ENCODE measurements at regions not wholly inside any gene's neighbourhood (a gene's known extent, or its start where the extent isn't known, plus 50 kb on each side); places are given as distances from the start of the nearest gene placed in this dataset.
A peak's percentile ranks its signal among the peaks of the same experiment; 100 is the strongest.

DNA sequence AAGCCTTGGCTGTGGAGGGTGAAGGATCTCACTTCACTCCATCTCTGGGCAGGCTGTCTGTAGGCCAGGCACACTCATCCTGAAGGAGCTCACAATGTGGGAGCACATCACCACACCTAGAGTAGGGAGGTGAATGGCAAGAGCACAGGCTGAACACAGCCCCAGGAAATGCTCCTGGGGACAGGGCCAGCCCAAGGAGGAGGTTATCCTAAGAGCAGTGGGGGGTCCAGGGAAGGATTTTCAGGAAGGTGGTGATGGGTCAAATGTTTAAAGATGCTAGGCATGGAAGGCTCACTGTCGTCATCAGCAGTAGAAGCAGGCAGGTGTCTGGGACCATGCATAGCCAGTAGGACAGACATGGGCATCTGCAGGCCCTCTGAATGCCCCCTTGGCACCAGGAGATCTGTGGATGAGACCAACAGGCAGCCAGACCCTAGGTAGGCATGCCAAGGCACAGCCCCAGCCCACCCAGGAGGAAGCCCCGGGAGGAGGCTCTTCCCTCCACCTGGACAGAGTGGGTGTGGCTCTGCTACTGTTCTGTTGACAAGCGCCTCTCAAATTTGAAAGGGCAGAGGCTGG is 91.7 kb upstream of the RAB6C start:
- ATAC-seq, result no peak
- intact Hi-C loops (cut with DNase I), result no loop called here
- DNase-seq (ENCODE audit: low spot score), result no peak

DNA sequence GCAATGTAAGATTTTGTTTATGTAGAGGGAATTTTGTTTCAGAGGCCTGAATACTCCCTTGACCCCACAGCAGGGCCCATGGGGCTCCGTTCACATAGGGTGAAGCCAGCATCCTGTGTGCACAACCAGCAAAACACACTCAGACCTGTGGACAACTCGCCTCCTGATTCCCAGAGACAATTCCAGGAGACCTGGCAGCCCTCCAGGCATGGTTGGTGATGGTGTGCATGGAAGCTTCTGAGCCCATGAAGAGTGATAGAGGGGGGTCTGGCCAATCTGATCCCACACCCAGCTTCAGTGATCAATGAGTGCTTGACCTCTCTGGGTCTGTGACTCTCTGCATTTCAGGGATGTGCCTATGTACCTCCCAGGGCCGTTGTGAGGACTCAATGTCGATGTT is 91.0 kb upstream of the RAB6C start:
- ATAC-seq (no peak), DNase-seq (ENCODE audit: low spot score) (no peak)
- intact Hi-C loops (cut with DNase I), result no loop called here

DNA sequence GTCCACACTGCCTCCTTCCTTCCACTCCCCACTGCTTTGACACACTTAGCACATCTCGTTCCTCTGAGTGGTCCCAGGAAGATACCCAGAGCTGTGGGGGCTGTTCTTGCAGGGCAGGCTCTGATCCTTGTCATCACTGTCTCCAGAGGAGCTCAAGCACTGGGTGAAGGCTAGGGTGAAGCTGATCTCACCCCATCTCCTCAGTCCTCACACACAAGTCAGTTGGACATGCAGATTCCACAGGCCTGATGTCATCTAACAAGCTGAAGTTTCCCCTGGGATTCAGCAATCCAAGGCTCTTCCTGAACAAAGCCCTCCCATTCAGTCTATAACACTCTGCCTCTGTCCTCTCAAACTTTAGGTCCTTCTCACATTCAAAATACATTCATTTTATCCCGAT is 90.6 kb upstream of the RAB6C start:
- intact Hi-C loops (cut with DNase I), result no loop called here
- DNase-seq (ENCODE audit: low spot score) (no peak), ATAC-seq (peak; percentile 30)

DNA sequence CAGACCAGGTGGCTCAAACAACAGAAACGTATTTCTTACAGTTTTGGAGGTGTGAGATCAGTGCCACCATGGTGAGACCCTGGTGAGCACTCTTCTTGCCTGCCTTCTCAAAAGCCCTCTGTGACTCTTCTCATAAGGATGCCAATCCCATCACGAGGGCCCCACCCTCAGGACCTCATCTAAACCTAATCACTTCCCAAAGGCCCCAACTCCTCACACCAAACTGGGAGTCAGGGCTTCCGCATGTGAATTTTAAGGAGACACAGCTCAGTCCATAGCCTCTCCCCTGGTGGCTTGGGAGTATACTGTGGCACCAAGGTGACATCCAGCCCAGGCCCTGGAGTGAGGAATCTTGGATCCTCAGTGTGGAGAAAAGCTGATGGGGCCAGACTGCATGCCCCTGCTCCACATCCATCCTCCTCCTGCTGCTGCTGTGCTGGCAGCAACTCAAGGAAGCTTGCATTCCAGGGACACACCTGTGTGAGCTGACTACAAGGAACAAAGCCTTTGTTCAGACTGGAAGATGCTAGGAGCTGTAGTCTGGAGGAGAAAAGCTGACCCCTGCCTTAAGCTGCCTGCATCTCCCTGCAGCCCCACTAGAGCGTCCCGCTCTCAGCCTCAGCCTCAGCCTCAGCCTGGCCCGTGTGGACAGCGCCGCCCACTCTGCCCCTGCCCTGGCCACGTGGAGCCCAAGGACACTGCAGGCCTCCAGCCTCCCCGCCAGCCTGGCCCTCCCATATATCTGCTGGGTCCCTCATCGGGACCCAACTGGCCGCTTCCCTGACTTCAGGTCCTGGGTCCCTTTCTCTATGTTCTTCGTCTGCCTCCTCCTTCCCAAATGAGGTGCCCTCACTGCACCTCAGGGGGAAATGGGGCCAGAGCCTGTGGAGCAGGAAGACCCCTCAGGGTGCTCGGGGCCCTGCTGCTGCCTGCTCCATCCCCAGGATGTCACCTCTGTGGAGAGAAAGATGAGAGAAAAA is 87.8 kb upstream of the RAB6C start:
- ATAC-seq (no peak), DNase-seq (ENCODE audit: low spot score) (no peak)
- intact Hi-C loops (cut with DNase I), result no loop called here

DNA sequence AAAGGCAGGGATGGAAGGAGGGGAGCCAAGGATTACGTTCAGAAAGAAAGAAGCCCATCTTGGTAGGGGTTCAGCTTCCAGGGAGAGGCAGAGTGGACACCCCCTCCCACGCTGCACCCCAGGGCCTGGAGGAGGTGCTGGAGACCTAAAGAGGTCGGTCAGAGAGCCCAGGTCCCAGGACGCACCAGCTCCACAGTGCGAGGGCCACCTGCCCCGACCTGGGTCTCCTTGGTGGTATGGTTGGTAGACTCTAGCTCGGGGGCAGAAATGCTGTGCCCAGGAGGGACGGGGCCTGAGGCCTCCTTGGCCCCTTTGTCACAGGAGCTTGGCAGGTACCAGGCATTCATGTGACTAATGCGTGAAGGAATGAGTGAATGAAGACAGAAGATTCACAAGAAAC is 87.1 kb upstream of the RAB6C start:
- no peak for DNase-seq (ENCODE audit: low spot score)
- ATAC-seq, result no peak
- intact Hi-C loops (cut with DNase I), result no loop called here

DNA sequence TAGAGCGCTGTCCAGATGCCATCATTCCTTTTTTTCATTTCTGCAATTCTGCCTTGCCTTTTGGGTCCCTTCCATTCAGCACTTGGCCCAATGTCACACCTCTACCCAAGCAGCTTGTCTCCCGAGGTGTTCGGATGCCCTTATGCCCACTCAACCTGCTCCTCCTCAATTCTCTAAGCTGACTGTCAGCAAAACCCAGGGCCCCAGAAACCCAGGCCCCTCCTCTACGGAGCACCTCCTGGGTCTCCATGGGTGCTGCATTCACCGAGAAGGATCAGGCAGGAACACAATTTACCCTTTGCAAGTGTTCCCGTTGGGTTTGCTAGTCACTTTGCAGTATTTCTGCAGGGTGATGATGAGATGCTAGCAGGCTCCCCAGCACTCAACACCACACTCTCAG is 86.7 kb upstream of the RAB6C start:
- no peak for DNase-seq (ENCODE audit: low spot score)
- intact Hi-C loops (cut with DNase I), result no loop called here
- ATAC-seq, result no peak

DNA sequence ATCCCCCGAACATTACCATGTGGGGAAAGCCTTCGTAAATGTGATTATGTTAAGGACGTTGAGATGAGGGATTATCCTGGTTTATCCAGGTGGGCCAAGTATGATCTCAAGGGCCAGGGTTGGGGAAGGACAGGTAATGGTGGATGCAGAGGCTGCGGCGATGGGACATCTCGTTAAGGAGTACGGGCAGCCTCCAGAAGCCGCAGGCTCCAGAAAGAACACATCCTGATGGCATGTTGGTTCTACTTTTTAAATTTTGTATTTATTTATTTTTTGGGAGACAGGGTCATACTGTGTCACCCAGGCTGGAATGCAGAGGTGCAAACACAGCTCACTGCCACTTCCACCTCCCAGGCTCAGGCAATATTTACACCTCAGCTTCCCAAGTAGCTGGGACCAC is 86.2 kb upstream of the RAB6C start:
- ATAC-seq (no peak), DNase-seq (ENCODE audit: low spot score) (no peak)
- intact Hi-C loops (cut with DNase I), result no loop called here

DNA sequence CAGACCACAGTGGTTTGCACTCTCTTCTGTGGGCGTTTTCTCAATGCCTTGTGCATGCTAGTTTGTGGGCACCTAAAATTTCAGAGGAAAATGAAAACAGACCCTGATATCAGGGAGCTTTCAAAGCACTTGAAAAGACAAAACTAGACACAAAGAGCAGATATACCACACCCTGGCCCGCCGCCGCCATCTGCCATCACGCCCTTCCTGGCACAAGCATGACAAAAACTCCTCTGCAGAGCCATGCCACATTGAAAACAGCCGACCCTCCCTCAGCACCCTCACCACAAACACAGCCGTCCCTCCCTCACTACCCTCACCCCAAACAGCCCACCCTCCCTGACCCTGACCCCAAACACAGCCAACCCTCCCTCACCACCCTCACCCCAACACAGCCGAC is 84.8 kb upstream of the RAB6C start:
- ATAC-seq, result no peak
- intact Hi-C loops (cut with DNase I), result no loop called here
- DNase-seq (ENCODE audit: low spot score), result no peak

DNA sequence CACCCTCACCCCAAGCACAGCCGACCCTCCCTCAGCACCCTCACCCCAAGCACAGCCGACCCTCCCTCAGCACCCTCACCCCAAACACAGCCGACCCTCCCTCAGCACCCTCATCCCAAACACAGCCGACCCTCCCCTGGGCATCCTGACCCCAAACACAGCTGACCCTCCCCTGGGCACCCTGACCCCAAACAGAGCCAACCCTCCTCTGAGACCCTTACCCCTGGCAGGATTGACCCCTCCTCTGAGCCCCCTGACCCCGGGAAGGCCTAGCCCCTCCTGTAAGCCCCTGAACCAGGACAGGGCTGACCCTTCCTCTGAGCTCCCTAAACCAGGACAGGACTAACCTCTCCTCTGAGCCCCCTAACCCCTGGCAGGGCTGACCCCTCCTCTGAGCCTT is 84.4 kb upstream of the RAB6C start:
- ATAC-seq (no peak), DNase-seq (ENCODE audit: low spot score) (no peak)
- intact Hi-C loops (cut with DNase I), result no loop called here

DNA sequence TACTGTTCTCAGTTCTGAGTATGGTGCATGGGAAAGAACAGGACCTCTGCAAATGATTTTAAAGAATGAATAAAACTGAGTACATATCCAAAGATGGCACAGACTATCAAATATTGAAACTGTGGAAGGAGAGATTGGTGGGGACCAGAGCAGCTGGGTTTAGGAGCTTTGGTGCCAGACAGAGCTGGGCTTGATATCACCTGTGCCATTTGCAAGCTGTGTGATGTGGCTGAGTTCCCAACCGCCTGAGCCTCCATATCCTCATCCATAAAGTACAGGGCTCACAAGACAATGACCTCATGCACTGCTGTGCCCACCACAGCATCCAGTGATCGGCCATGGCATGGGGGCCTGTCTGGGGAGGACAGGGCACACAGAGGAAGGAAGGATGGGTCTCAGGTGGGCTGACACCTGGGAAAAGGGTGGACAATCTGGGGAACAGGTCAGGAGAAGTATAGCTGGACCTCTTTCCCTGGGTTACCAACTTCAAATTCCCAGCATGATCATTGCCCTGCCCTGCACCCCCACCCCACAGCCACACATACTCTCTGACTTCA is 83.9 kb upstream of the RAB6C start:
- intact Hi-C loops (cut with DNase I), result no loop called here
- ATAC-seq, result no peak

DNA sequence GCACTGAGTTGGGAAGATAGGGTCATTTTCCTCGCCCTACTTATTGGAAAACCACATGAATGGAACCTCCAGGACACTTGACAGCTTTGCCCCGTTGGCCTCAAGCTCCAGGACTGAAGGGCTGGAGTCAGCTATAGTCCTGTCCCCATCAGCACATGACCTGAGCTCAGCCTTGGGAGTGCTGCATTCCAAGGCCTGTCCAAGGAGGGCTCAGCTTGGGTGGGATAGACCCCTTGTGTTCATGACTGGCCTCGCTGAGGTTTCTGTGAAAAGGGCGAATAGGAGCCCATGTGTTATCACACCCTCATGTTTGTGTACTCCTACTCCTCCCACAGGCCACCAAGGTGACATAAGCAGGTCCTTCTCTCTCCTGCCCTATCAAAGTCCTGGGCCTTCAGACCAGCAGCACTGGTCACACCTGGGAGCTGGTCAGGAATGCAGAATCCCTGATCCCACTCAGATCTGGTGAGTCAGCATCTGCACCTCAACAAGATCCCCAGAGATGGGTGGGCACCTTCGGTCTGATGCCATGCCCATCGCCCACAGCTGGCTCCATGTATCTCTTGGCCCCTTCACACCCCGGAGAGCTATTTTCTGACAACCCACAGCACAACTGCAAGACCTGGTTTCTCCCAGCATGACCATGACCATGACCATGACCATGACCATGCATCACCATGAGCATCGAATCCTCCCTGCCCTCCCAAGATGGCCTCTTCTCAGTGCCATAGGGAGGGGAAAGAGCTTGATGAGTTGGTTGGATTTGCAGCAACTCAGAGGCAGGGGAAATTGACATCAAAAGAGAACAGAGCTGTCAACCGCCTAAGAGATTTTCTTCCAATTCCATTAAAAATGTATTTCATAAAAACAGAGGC is 83.0 kb upstream of the RAB6C start:
- DNase-seq (ENCODE audit: low spot score), result no peak
- intact Hi-C loops (cut with DNase I), result no loop called here
- no peak for ATAC-seq

More for the DNA sequence above, 83.9 kb upstream of the RAB6C start:
- no peak for DNase-seq (ENCODE audit: low spot score)

DNA sequence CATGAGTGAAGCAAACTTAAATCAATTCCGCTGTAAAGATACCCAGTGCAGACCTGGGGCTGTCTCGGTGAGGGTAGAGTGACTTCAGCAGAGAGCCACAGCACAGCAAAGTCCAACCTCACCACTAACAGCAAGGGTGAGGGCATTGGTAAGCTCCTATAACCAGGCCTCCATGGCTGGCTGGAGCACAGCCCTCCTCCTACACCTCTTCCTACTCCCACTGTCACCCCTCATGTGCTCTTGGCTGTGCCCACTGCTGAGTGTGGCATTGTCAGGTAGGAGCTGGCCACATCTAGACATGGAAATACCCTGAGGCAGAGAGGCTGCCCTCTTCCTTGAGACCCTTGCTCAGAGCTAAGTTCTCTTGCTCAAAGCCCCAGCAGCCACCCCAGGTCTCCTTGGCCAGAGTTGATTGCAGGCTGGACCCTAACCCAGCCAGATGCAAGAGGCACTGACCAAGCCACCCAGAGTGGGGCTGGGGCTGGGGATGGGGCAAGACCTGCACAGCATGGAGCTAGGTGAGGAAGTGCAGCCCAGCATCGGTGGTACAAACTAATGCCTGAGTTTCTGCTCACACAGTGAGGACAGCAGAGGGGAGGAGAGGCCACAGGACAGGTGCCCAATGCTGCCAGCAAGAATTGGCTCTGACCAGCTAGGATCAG is 77.6 kb upstream of the RAB6C start:
- intact Hi-C loops (cut with DNase I), result no loop called here
- ATAC-seq (peak; percentile 24), DNase-seq (ENCODE audit: low spot score) (no peak)

DNA sequence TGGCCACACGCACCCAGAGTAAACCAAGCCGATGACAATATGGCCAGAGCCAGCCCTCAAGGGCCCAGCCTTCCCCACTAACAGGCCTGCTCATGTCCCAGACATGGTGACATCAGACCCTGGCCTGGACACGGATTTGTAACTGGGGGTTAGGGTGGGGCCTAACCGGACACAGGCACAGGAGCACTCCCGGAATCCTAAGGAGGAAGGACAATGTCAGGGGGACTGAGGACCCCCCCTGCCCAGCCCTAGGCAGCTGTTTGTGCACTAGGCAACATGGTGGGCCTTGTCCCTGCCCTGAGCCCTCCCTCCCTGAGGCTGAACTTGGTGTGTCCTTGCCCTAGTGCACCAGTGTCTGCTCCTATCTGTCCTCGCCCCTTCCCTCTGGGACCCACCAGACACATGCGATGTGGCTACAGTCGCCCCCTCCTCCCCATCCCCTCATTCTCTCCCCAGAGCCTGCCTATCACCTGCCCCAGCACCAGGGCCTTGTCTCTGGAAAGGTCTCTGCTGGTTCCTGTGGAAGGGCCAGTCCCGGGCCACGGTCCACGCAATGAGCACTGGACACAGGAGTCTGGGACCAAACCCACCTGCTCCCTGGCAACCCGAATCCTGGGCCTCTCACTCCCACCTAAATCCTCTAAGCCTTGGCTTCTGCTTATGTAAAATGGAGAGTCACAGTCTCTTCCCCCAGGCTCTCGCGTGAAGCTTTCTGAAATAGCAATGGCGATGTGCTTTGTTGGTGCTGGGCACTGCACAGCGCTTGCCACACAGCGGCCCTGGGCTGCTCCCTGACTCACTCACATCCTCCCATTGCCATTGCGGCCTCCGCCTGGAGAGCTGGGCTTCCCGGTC is 76.5 kb upstream of the RAB6C start:
- ATAC-seq, result no peak
- intact Hi-C loops (cut with DNase I), result no loop called here
- DNase-seq (ENCODE audit: low spot score), result no peak

DNA sequence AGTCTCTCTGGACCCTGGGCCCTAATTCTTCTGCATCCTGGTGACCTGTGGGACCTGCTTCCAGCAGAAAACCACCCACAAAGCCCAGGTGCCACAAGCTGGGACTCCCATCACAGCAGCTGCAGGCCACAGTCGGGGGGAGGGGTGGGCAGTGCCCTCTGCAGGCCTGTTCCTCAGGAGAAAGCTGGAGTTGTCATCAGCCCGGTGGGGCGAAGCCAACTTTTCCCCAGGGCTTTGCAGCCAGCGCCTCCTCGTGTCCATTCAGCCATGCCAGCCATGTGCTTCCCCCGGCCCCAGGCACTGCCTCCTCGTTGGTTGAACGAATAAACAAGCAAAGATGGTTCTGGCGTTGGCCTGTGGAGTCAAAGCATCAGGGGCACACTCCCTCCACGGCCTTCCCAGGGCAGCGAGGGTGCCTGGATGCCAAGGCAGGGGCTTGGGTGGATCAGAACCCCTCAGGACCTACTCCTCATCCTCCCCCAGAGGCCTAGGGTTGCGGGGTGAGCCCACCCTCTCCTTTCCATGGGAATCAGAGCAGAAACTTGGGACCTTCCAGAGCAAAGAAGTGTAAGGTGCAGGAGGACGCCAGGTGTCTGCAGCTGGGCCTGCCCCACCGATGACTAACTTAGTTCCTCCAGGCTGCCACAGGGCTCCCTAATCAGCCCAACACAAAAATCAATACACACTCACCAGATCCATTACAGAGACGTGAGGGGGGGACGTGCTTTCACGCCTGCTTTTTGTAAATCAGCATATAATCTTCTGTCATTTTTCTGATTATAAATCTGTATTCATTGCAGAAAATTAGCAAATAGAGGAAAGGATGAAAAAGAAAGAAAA is 75.7 kb upstream of the RAB6C start:
- no peak for DNase-seq (ENCODE audit: low spot score)
- no peak for ATAC-seq
- intact Hi-C loops (cut with DNase I), result no loop called here

DNA sequence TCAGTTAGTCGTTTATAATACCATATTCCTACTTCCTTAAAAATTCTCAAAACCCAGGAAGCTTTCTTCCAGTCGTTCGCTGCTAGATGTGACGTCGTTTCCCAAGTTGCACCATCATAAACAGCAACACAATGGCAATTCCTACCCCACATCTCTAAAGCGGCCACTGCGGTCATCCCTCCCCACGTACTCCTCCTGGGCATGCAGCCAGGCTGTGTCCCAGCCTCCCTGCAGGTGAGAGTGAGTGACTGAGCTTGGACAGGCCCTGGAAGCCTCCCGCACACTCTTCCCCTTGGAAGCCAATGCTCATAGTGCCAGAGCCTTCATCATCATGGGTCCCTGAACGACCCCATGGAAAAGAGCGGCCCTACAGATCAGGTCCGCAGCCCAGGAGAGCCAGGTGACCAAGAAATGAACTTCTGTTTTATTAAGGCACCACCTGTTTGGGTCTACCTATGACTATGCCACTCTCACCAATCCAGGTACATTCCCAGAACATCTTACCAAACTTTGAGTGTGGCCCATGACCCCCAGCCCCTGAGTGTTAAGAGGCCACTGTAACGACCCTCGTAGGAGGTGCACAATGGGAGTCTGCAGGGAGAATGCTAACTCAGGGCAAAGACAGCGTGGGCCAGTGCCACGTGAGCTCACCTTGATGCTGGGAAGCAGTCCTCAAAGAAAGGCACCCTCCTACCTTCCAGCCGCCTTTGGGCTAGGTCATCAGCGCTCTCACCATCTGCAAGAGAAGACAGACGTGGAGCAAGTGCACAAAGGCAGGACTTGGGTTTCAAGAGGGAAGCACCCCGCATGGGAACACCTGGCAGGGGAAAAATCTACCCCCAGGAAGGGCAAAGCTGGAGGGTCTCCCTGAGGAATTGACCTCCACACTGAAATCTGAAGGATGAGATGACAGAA is 74.7 kb upstream of the RAB6C start:
- ATAC-seq (no peak), DNase-seq (ENCODE audit: low spot score) (no peak)
- intact Hi-C loops (cut with DNase I), result no loop called here

DNA sequence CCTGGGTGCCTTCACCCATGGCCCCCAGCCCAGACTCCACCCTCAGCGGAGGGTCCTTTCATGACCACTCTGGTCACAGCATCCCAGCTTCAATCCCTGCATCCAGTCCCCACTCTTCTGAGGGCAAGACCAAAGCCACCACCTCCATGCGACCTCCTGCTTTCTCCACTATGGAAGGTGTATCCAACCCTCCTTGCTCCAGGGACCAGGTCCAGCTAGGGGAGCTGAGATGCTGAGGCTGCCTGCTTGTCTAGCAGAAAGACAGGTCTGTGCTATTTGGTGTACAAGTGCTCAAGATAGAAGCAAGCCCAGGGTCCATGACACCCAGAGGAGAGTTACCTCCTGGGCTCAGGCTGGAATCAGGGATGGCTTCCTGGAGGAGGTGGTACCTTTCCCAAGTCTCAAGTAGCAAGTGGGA is 73.8 kb upstream of the RAB6C start:
- no peak for ATAC-seq
- DNase-seq (ENCODE audit: low spot score), result peak; percentile 43
- intact Hi-C loops (cut with DNase I), result no loop called here

Measured in sciatic nerve (tissue), 2 donors.